Muscle of arm (tissue), 1 donor: ENCODE measurements at regions not wholly inside any gene's neighbourhood (a gene's known extent, or its start where the extent isn't known, plus 50 kb on each side); places are given as distances from the start of the nearest gene placed in this dataset.
"Not testable (repeated sequence)": the region's sequence is repeated elsewhere in the genome, so short reads cannot be mapped to it uniquely, and the experiment has no call there.

Experiments
- DNase-seq: peaks from one replicate; pipeline ENCODE4 v3.0.0-alpha.2; 2013

DNA sequence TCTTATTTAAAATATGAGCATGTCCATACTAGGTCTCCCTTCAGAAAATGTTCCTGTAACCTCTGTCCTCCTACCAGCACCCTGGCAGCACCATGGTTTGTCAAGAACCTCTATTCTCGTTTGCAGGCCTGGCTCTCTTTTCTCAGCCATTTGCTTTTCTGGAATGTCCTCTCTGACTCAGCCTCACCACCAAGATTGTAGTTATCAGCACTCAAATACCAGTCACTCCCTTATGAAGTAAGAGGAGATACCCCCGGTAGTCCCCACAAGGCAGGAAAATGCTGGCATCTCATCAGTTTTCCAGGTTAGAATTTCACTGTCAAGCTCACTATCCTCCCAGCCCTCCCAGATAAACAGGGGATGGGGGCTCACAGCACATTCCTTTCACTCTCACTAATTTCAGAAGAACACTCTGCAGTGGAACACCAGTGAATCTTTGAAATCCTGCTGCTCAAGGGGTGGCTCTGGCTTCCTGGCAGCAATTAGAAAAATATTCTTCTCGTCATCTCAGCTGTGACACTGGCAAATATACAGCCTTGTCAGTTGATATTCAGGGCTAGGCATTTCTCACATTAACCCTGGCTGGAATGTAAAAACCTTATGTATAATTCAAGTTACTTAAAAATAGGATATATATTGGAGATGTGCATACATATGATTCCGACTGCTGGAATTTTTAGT lies 129.2 kb downstream of the TBX18 start:
- no peak for DNase-seq

DNA sequence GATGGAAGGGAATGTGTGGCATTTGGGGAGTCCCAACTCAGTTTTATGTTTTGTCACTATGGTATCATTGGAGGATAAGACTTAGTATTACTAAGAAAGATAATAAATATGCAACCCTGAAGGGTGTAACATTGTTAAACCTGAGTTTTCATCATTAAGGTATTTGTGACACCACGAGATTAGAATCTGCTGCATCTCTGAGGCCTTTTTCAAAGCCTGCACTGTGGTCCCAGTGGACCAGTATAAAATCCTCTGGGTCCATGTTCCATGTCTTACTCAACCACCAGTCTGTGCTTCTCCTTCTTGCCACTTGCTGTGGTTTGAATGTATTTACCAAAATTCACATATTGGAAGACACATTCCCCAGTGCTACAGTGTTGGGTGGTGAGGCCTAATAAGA lies 130.6 kb downstream of the TBX18 start:
- no peak for DNase-seq

DNA sequence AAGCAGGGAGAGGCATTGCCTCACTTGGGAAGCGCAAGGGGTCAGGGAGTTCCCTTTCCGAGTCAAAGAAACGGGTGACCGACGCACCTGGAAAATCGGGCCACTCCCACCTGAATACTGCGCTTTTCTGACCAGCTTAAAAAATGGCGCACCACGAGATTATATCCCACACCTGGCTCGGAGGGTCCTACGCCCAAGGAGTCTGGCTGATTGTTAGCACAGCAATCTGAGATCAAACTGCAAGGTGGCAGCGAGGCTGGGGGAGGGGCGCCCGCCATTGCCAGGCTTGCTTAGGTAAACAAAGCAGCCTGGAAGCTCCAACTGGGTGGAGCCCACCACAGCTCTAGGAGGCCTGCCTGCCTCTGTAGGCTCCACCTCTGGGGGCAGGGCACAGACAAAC lies 137.9 kb downstream of the TBX18 start:
- DNase-seq = not testable (repeated sequence)

DNA sequence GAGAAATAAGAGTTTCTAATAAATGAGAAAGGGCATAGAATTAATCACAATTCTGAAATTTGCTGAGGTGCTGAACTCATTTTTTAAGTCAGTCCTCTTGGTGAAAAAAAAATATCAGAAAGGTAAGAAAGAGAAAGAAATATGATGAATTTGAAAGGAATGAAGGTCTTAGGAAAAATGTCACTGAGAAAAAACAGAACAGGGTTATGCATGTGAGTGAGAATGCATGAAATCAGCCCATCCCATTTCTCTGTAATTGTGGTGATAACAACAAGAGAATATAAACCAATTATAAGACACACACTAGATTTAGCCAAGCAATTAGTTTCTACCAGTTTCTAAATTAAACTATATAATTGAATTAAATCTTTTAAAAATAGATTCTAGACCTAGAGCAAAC lies 138.9 kb downstream of the TBX18 start:
- no peak for DNase-seq

DNA sequence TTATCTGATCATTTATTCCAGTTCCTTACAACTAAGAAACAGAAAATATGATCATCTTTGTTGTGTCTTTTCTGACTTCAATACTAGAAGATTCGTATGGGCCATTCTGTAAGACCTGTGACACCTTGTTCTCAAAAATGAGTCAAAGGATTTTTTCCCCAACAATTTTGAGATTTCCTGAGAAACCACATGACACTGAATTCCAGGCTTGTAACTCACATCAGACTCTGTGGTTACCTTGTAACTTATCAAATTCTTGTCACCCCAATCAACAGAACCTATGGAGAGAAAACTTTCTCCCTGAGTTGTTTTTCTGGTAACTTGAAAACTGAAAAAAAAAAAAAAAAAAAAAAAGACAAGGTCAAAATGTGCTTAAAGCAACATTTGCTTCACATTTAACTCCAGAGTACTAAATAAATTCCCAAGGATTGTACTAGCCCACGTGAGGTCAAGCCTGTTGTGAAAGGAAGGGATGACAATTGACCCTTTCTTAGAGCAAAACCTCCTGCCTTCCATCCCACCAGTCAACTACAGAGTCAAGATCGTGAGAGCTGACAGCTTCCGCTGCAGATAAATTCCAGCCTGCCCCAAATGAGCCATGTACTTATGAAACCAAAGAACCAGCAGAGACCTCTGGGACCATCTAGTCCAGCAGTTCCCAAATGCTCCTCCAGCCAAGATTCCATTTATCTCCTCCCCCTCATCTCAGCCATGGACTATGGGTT lies 140.3 kb downstream of the TBX18 start:
- no peak for DNase-seq

DNA sequence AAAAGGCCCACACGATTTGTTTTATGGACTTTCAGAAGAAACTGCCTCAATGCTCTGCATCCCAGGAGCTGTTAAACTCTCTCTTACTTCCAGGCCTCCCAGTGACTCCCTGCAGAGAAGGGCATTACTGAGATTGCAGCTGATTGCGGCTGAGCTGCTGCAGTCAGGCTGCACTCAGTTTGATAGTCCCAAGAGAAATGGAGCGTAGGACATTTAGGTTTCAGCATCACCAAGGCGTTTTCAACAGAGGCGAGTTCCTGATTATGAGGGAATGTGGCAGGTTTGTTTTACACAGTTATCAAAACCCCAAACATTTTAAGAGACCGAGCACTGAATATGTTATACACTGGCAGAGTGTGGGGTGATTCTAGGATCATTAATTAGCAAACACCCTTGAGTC lies 145.6 kb downstream of the TBX18 start:
- no peak for DNase-seq

DNA sequence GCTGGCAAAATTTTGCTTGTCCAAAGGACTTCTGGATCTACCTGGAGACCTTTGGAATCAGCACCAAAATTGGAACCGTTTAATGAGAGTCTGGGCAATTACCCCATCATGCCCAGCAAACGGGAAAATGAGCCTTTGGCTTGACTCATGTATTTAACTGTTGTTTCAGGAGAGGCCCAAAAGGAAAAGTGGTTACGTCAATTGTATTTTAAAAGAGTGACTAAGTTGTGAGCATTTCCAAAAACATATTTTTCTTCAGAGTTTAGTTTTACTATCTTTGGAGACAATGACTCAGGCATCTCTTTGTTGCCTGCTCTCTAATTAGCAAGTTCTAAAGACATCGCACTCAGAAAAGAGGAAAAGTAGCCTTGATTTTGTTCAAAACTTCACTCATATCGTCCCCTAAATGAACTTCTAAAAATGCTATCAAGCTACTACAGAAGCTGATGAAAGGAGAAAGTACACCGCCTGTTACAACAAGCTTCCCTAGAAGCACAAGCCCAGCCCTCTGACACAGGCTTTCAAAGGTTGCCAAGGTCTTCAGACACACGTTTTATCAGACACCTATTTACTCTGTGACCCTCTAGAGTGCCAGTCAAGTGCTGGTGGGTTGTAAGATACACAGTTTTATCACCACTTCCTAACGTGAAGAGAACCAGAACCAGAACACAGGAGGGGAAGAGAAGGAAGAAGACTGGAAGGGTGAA lies 146.2 kb downstream of the TBX18 start:
- DNase-seq = no peak

DNA sequence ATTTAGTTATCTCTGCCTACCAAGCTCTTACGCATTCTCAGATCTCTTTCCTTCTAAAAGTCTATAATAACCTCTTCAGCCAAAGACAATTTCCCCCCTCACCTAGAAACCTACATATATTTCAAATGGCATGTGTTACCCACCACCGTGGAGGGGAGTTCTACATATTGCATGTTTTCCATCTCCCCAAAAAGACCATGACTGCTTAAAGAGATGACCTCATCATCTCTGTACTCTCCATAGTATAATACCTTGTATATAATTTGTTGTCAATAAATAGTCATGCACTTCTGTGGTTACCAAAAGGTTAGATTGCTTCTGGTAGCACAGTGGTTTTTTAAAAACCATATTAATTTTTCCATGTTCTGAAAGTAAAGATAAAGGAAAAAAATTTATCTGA lies 148.4 kb downstream of the TBX18 start:
- no peak for DNase-seq

DNA sequence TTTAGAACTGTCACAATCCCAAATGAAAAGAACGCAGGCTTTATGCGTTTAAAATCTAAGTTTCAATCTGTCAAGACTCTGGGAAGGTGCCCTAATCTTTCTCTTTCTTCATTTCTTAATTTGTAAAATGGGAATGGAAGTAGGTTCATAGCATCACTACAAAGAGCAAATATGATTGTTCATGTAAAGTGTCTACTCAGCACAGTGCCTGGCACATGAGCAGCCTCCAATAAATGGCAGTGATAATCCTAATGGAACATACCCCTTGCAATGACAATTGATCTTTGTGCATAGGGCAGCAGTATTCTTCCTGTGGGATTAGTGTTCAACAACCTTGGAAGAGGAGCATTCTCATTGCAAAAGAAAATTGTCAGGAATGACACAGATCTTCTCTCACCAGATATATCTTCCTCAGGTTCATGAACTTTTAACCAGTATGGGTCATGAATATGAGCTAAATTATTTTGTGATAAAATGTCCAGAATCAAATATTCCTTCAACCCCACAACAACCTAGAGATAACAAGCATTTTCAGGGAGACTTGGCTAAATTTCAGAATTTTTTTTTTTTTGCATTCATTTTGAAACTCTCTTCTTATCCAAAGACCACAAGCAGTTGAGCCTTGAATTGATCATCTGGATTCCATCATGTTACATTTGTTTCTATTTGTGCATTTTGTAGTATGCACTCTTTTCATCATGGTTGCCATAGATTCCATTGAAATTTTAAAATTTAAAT lies 149.1 kb downstream of the TBX18 start:
- no peak for DNase-seq

DNA sequence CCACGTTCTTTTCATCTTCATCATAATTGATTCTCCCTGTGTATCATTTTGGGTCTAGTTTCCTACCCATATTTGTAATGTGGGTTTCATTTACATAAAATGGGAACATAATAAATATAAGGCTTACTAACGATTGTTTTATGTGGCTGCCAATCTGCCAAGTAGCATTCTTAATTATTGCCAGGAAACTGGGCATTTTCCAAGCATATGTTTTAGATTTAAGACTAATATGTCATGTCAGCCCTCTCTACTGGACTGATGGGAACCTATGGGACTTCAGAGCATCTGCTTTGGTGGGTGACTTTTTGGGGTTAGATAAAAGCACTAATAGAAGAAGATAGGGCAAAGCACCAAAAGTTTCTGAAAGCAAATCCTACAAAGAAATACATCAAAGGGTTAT lies 157.5 kb downstream of the TBX18 start:
- no peak for DNase-seq

DNA sequence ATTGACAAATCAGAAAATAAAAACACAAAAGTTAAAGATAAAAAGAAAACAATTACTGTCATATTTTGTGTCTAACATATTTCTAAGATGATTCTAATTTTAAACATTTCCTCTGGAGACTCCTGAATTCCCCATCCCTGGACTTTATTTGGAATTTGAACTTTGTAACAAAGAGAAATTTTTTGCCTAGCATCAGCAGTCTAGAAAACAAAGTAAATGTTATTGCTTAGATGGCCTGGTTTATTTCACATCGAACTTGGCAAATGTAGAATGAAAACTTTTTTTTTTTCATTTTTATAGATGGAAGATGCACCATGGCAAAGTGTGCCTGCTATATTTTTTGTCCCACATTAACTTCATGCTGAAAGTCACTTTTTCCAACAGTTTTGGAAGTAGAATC lies 159.1 kb downstream of the TBX18 start:
- DNase-seq = no peak

DNA sequence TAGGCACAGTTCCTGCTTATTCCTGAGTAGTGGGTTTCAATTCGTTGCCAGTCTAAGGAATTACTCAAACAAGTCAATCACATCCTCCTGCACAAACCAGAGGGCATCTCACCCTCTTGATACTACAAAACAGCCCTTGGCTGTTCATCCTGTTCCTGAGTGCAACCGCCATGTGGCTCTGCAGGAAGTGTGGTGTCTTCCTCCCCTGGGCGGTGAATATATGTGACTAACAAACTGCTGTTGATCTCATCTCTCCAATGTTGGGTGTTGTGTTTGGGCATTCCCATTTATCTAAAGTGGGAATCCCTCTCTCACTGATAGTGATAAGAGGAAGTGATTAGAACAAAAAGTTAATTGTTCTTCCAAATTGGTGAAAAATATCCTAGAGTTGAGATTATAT lies 163.0 kb downstream of the TBX18 start:
- DNase-seq = no peak

DNA sequence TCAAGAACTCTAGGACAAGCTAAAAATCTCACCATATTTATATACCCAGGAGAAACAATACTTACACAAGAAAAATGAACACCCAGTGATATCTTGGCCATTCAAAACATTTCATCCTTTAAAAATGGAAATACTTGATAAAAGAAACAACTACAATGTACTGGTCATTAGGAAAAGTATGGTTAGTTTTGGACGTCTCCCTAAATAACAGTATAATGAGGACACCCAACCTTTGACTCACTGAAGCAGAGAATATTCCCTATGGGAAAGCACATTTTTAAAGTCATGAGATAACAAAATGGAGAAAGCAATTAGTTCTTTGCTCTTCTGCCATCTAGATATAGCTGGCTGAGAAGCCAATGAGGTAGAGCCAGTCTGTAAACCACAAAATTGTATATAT lies 164.4 kb downstream of the TBX18 start:
- DNase-seq = no peak

DNA sequence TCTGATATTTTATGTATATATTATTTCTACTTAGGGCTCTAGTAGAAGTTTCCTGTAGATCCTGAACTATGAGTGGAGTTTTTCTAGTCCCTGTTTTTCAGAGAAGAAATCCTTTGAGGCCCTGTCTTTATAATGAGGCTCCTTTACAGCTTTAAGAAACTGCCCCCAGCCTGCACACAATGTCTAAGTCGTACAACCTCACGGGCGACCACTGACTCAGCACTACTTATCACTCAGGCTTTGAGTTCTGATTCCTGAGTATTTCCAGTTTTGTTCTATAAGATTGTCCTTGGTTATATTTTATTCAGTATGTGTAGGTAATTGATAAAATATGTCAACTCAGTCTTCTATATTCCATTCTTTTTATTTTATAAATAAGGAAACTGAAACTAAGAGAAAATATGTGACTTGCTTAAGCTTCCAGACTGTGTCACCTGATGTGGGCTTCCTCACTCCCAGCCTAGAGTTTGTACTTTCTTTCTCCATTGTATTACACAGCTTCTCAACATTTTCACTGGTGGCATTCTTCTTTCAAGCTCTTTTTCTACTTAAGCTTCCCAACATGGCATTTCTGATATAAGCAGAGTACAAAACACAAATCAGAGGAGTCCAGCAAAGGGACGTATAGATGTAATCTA lies 167.0 kb downstream of the TBX18 start:
- no peak for DNase-seq

DNA sequence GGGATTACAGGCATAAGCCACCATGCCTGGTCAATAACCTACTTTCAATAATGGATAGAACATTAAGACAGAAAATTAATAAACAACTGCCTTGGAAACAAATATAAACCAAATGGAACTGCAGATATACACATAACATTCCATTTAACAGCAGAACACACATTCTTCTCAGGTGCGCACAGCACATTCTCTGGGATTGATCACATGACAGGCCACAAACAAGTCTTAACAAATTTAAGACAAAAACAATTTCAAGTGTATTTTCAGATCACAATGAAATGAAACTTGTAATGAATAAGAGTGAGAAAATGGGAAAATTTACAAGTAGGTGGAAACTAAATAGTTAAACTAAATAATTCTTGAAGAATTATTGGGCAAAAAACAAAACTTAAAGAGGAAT lies 167.9 kb downstream of the TBX18 start:
- DNase-seq = no peak

DNA sequence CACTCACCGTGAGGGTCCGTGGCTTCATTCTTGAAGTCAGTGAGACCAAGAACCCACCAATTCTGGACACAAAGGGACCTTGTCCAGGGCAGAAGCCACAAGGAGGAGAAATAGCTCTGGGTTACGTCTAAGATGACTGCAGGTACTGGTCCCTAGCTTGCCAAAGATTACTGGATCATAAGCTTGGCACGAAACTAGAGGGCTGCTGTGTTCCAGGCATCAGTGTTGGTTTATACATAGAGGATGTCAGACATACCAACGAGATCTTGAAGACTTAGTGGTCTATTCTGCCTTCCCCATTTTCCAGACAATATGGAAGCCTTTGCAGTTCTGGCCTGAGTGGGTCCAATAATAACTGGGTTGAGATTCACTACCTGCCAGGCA lies 175.7 kb downstream of the TBX18 start:
- DNase-seq = no peak

DNA sequence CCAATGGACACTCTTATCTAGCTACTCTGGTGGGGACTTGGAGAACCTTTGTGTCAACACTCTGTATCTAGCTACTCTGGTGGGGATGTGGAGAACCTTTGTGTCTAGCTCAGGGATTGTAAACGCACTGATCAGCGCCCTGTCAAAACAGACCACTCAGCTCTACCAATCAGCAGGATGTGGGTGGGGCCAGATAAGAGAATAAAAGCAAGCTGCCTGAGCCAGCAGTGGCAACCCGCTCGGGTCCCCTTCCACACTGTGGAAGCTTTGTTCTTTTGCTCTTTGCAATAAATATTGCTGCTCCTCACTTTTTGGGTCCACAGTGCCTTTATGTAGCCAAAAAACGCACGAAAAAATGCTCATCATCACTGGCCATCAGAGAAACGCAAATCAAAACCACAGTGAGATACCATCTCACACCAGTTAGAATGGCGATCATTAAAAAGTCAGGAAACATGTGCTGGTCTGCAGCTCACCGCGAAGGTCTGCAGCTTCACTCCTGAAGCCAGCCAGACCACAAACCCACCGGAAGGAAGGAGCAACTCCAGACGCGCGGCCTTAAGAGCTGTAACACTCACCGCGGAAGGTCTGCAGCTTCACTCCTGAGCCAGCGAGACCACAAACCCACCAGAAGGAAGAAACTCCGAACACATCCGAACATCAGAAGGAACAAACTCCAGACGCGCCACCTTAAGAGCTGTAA lies 176.3 kb downstream of the TBX18 start:
- DNase-seq = not testable (repeated sequence)

DNA sequence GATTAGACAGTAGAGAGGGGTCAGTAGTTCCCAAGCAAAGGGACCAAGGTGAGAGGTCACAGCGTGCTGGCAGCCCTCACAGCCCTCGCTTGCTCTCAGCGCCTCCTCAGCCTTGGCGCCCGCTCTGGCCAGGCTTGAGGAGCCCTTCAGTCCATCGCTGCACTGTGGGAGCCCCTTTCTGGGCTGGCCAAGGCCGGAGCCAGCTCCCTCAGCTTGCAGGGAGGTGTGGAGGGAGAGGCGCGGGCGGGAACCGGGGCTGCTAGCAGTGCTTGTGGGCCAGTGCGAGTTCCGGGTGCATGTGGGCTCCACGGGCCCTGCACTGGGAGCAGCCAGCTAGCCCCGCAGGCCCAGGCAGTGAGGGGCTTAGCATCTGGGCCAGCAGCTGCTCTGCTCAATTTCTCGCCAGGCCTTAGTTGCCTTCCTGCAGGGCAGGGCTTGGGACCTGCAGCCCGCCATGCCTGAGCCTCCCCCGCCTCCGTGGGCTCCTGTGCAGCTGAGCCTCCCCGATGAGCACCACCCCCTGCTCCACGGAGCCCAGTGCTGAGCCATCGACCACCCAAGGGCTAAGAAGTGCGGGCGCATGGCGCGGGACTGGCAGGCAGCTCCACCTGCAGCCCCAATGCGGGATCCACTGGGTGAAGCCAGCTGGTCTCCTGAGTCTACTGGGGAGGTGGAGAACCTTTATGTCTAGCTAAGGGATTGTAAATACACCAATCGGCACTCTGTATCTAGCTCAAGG lies 177.0 kb downstream of the TBX18 start:
- not testable (repeated sequence) for DNase-seq

DNA sequence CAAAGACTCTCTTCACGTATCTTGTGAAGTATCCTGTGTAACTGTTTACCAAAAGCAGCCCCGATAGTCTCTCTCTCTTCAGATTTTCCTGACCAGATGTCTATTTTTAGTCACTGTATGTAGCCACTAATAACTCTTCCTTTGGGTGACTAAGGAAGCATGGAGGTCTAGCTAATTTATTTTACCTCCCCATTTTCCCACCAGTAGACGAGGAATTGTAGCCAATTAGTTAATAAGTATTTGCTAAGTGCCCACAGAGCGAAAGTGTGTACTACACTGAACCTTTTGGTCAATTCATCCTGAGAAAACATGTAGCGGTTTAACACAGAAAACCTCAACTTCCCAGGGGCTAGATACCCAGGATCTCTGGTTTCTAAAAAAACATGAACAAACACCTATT lies 180.6 kb downstream of the TBX18 start:
- DNase-seq = no peak

DNA sequence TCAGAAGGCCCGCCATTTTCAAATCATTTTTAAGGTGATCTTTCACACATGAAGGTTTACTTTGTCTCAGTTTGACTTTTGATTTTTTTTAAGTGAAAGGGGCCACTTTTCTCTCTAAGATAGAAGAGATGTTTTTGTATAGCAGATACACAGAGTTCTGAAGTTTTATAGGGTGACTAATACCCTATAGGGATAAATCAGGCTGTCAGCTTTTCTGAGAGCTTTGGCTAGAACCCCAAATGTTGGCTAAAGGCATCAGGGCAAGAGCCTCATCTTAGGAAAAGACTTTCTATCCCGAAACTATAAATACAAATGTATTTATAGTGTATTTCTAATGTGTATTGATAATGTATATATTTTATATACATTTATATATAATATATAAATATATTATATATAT lies 181.4 kb downstream of the TBX18 start:
- DNase-seq = no peak
